Heart right ventricle (tissue), 16 donors: ENCODE measurements at regions not wholly inside any gene's neighbourhood (a gene's known extent, or its start where the extent isn't known, plus 50 kb on each side); places are given as distances from the start of the nearest gene placed in this dataset.

Source experiments
- ATAC-seq, 8 donors: fragments of 200-7000 bp; cut with Tn5 transposase; one replicate each; pipeline ENCODE4 v1.9.1; 2020; ENCODE audit warnings: mild to moderate bottlenecking in 8 of 8, moderate library complexity in 8 of 8, moderate number of reproducible peaks in 1 of 8
- DNase-seq, 2 donors: peaks; one replicate each; pipeline ENCODE4 v3.0.0-alpha.2; 2020
- H3K27ac ChIP-seq, 10 donors: fragments of 200-600 bp; sonication (generic) in 2 of 10; one replicate each; pipeline versions ENCODE4 v1.5.0 to v1.8.0; 2020 to 2022; ENCODE audit warnings: mild to moderate bottlenecking in 3 of 10
- H3K27me3 ChIP-seq, 7 donors: fragments of 200-600 bp; one replicate each; pipeline ENCODE4 v1.8.0; 2021 to 2022; ENCODE audit warnings: mild to moderate bottlenecking in 2 of 7
- H3K36me3 ChIP-seq, 9 donors: fragments of 200-600 bp; sonication (generic) in 1 of 9; one replicate each; pipeline versions ENCODE4 v1.5.0 to v1.8.0; 2020 to 2022; ENCODE audit warnings: mild to moderate bottlenecking in 2 of 9
- H3K4me1 ChIP-seq, 9 donors: fragments of 200-600 bp; sonication (generic) in 1 of 9; one replicate each; pipeline versions ENCODE4 v1.5.0 to v1.8.0; 2020 to 2022; ENCODE audit warnings: mild to moderate bottlenecking in 4 of 9
- H3K4me3 ChIP-seq, 10 donors: fragments of 200-600 bp; sonication (generic) in 2 of 10; one replicate each; pipeline versions ENCODE4 v1.5.0 to v1.8.0; 2020 to 2022; ENCODE audit warnings: mild to moderate bottlenecking in 7 of 10, moderate library complexity in 2 of 10
- H3K9me3 ChIP-seq, 11 donors: fragments of 200-600 bp in 10 of 11; sonication (generic) in 2 of 11; one replicate each; pipeline versions ENCODE4 v1.5.0 to v1.8.0; 2013 to 2022; ENCODE audit warnings: mild to moderate bottlenecking in 2 of 11, control low read depth in 1 of 11, moderate library complexity in 1 of 11
- WGBS, 2 donors: extraction: QIAGEN DNeasy Blood & Tissue Kit; methylation state at CpG; one replicate each; pipeline ENCODE4 v1.1.7; 2013; ENCODE audit warnings: inconsistent platforms in 1 of 2; 5-methylcytosine and 5-hydroxymethylcytosine counted together
- intact Hi-C, 10 donors: fragments of 100-400 bp; cut with DNase I; formaldehyde crosslinking; loops; one replicate each; pipeline versions ENCODE4 v1.11.1 to v1.14.2; 2022
- TF ChIP-seq, protein P1 (sequence below), 9 donors: fragments of 200-600 bp; sonication (generic) in 2 of 9; IDR thresholded peaks; one replicate each; pipeline versions ENCODE4 v1.5.0 to v1.8.0; 2021 to 2022; ENCODE audit warnings: antibody characterized with exemption in 9 of 9, mild to moderate bottlenecking in 5 of 9, moderate library complexity in 1 of 9
- donor health status: Arrhythmogenic right ventricular cardiomyopathy.
- donor health status: ischemic (EF 13 %, LVEDD 7.1; RV severe dilation, severe dysfunction).
- donor health status: healthy with polysubstance abuse.
- donor health status: DM: no; HTN: yes; CAD: no.
- donor health status: DM: no; HTN: no; CAD: no.
- donor health status: ischemic (EF 25% LVEDD 6.9; RV normal size, moderate dysfunction).
- donor health status: ischemic (EF 25% LVEDD 5.7; RV mildly dilated, moderate dysfunction).
- donor health status: healthy.
- donor health status: DM: yes; HTN: yes; CAD: no.
- donor health status: Ischemic cardiomyopathy.
- donor health status: ischemic (EF 35%, LVEDD 5.7; RV mildly dilated, moderate dysfunction).
- donor health status: nonischemic (EF 11% LVEDD 7.7; RV severe dilation, severe dysfunction).
- donor health status: DM: yes; HTN: yes; CAD: no.
- donor health status: PGD.
- donor health status: ischemic (EF 29% LVEDD 5.4; RV normal size, mild dysfunction).
- donor health status: nonischemic (EF 23%, LVEDD 6.1; RV moderate dilation, normal function).

DNA sequence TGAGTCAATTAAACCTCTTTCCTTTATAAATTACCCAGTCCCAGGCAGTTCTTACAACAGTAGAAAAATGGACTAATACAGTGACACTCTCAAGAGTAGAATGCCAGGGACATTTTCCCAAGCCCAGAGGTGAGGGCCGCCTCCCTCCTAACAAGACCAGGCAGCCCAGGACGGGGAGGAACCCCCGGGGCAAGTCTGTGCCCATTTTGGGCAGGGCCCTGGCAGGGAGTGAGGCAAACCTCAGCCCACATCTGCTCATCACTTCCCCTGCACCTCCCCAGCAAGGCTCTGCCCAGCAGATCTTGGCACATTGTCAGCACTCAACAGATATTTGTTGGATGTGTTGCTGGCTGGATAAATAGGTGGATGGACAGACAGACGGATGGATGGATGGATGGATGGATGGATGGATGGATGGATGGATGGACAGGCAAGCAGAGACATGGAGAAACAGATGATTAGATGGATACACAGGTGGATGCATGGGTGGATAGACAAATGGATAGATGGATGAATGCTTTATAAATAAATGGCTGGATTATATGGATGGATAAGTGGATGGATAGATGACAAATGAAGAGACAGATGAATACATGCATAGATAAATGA is 271.3 kb downstream of the PARN start:
- Histone ChIP-seq H3K36me3 (no peaks in the 10 kb centered on the region), H3K4me3 (no peak overlapping the region), H3K27ac (no peak overlapping the region), H3K4me1 (peaks cover 0 to 14% (median 5%) of the 10 kb centered on the region in 9 donors), H3K27me3 (peaks cover 0 to 11% (median 0%) of the 10 kb centered on the region in 7 donors), H3K9me3 (no peaks in the 10 kb centered on the region)
- ATAC-seq (peak in 6 of 8 donors; percentile 37 to 60 (median 56)), DNase-seq (no peak)
- 42 to 48% methylated on average over 4 of the region's 4 CpGs for WGBS, 2 donors
- TF ChIP-seq, protein P1, sequence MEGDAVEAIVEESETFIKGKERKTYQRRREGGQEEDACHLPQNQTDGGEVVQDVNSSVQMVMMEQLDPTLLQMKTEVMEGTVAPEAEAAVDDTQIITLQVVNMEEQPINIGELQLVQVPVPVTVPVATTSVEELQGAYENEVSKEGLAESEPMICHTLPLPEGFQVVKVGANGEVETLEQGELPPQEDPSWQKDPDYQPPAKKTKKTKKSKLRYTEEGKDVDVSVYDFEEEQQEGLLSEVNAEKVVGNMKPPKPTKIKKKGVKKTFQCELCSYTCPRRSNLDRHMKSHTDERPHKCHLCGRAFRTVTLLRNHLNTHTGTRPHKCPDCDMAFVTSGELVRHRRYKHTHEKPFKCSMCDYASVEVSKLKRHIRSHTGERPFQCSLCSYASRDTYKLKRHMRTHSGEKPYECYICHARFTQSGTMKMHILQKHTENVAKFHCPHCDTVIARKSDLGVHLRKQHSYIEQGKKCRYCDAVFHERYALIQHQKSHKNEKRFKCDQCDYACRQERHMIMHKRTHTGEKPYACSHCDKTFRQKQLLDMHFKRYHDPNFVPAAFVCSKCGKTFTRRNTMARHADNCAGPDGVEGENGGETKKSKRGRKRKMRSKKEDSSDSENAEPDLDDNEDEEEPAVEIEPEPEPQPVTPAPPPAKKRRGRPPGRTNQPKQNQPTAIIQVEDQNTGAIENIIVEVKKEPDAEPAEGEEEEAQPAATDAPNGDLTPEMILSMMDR (IDR thresholded peaks at IDR 0.05), result no peak
- intact Hi-C loops, result no loop called here

- H3K27ac ChIP-seq, result no peak overlapping the region
- TF ChIP-seq, protein P1 (IDR thresholded peaks at IDR 0.05), result no peak
- peaks cover 0 to 14% (median 5%) of the 10 kb centered on the region in 9 donors for H3K4me1 ChIP-seq
- no peak overlapping the region for H3K4me3 ChIP-seq
- H3K9me3 ChIP-seq, result no peaks in the 10 kb centered on the region
- no peaks in the 10 kb centered on the region for H3K36me3 ChIP-seq
- no peak for DNase-seq
- H3K27me3 ChIP-seq, result peaks cover 0 to 11% (median 0%) of the 10 kb centered on the region in 7 donors
- 74 to 81% methylated on average over 6 of the region's 6 CpGs for WGBS, 2 donors
- intact Hi-C loops, result no loop called here
- no peak for ATAC-seq
Observed at GRCh38 chr16:14357328-14357727, 272.7 kb downstream of the PARN start.

DNA sequence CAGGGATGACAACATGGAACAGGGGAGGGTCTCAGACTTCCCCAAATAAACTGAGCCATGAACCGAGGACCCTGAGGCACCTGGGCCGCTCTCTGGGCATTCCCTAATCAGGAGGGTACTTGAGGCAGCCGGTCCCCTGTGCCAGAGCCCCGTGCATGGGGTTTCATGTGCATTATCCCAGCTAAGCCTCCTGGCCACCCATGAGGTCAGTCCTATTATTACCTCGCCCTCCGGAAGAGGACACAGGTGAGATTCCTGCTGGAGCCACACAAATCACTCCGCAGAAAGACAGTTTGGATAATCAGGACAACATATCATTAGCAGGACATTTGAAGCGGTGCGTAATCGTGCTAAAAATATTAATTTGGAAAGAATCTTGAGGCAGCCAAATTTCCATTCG is 274.0 kb downstream of the PARN start:
- TF ChIP-seq, protein P1 (IDR thresholded peaks at IDR 0.05), result no peak
- intact Hi-C loops, result no loop called here
- H3K4me1 ChIP-seq, result peaks cover 0 to 14% (median 5%) of the 10 kb centered on the region in 9 donors
- H3K27ac ChIP-seq, result no peak overlapping the region
- H3K27me3 ChIP-seq, result peaks cover 0 to 11% (median 0%) of the 10 kb centered on the region in 7 donors
- no peak overlapping the region for H3K4me3 ChIP-seq
- H3K9me3 ChIP-seq, result no peaks in the 10 kb centered on the region
- WGBS, 2 donors, result 56 to 70% methylated on average over 11 of the region's 11 CpGs
- no peaks in the 10 kb centered on the region for H3K36me3 ChIP-seq
- ATAC-seq (peak in 6 of 8 donors; percentile 48 to 79 (median 62)), DNase-seq (peak in 1 of 2 donors; percentile 30)

DNA sequence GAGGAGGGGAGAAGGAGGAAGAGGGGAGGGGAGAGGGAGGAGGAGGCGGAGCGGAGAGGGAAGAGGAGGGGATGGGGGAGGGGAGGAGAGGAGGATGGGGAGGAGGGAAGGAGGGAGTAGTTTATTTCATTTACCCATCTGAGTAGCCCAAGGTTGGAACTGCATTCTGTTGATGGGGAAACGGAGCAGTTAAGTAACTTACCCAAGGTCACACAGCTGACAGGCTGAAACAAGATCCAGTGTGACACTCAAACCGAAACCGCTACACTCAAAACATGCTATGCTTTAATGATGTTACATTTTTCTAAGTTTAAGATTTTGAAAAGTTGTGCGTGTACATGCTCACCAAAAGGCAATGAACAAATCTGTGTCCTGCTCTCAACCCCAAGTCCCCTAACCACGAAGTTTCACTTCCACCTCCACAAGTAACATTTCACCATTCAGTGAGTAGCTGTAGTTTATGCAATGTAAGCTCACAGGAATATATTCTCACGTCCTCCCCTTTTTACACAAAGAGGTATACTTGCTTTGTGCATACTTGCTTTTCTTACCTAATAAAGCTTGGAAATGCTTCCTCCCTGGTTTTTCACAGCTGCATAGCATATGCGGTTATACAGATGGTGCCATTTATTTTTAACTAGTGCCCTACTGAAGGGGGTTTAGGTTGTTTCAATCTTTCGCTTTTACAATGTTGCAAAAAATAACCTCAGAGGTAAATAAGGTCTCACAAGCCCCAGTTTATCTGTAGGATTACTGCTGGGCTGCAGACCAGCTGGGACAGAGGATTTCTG is 275.3 kb downstream of the PARN start:
- DNase-seq (no peak), ATAC-seq (peak in 4 of 8 donors; percentile 27 to 66 (median 44))
- Histone ChIP-seq H3K4me3 (no peak overlapping the region), H3K27ac (no peak overlapping the region), H3K36me3 (no peaks in the 10 kb centered on the region), H3K27me3 (peaks cover 0 to 11% (median 0%) of the 10 kb centered on the region in 7 donors), H3K4me1 (peaks cover 0 to 15% (median 5%) of the 10 kb centered on the region in 9 donors), H3K9me3 (no peaks in the 10 kb centered on the region)
- intact Hi-C loops, result no loop called here
- WGBS, 2 donors, result 64 to 65% methylated on average over 10 of the region's 10 CpGs
- TF ChIP-seq, protein P1 (IDR thresholded peaks at IDR 0.05), result no peak
